CD4-positive, alpha-beta T cell treated with Interleukin-4 for 4 hours (primary cell): ENCODE measurements at regions not wholly inside any gene's neighbourhood (a gene's known extent, or its start where the extent isn't known, plus 50 kb on each side); places are given as distances from the start of the nearest gene placed in this dataset.
"Not testable (repeated sequence)": the region's sequence is repeated elsewhere in the genome, so short reads cannot be mapped to it uniquely, and the experiment has no call there.

Experiments
- DNase-seq: peaks from one replicate; pipeline ENCODE4 v3.0.0-alpha.2; 2020

DNA sequence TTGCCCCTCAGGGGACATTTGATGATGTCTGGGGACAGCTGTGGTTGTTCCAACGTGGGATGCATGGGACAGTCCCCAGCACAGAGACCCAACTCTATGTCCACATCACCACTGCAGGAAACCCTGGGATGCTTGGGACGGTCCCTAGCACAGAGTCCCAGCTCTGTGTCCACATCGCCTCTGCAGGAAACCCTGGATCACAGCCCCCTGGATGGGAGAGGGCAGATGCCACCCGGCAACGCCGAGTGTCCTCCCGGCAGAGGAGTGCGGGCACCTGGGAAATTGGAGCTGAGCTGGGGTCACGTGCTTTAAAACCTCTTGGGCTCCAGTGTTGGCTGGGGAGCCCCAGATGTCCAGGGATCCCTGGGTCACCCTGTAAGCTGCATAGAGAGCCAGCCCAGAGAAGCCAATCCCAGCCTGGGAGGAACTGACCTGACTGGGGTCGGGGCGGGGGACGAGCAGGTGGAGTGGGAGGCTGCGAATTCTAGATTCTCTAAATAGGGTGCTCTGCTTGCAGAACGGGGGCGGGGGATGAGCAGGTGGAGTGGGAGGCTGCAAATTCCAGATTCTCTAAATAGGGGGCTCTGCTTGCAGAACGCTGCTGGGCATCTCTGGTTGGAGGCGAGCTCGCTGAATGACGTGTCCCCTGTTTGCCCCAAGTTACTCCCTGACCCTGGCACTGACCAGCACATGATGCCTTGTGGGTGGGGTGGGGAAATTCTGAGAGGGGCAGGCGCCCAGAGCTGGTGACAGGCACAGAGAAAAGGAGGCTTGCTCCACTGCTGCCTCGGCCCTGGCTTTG is 1197.8 kb downstream of the BRD1 start:
- no peak for DNase-seq

DNA sequence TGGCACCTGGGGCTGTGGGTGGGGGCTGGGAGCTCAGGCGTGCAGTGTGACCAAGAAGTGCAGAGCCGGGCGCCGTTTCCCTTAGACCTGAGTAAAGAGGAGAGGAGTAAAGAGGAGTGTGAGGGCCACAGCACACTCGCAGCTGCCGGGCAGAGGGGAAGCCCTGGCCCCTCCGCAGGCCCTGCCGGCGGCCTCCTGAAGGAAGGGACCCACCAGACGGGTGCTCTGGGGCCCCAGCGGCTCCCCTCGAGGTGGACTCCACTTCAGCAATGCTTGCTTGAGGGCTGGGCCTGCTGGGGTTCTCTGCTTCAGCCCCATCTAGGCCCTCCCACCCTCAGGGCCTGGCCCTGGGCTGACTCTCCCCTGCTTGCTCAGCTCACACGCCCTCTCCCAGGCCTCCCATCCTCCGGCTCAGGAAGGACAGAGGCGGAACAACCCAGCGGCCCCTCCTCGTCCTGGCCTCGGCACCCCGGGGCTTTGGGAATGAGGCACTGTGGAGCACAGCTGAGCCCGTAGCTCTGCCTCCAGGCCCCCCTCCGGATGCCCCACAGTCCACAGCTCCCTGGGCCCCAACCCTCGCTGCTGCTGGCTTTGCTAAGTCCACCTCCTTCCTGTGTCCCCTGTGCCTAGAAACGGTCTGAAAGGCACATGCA is 1198.7 kb downstream of the BRD1 start:
- DNase-seq, result no peak

DNA sequence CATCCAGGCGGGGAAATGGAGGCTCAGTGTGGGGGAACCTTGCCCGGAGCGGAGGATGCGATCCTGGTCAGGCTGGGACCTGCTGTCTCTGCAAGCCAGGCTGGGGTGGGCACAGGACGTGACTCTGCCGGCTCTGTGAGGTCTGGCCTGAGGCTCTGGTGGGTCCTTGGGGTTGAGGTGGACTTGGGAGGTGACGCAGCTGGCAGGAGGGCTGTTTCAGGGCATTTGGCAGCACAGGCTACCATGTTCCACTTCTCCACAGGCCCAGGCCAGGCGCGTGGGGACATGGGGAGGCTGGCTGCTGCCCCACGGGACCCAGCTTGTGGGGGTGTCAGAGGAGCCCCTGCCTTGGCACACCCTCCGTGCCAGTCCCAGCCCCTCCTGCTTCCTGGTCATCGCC is 1199.7 kb downstream of the BRD1 start:
- DNase-seq, result no peak

DNA sequence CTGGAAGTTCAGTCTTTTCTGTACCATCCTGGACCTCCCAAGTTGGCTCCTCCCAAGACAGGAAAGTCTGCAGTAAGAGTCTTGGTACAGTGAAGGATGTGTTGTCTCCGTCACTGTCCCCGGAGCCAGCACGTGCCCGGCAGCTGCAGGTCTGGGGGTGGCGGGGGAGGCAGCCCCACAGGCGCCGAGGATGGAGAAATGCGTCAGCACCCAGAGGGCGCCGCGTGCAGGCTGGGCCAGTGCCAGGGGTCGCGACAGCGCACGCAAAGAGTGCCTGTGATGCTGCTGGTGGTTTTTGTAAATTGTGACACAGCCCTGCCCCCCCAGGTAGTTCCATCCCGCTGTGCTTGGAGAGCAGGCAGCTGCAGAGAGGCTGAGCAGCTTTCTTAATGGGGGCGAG is 1200.5 kb downstream of the BRD1 start:
- DNase-seq, result no peak

DNA sequence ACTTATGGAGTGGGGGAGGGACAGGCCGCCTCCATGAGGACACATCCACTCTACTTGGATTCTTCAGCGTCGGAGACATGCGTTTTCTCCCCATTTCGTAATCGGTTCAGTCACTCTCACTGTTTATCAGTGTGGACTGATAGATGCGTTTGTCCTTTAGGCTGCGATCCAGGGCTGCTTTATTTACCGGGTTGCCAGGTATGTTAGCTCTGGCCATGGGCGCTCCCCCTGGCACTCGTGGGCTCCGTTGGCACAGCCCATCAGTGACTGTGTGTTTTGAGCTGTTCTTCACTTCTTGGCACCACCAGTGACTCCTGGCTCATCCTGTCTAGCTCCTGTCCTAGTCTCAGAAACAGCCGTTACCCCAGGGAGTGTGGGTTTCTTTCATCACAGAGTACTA is 1203.3 kb downstream of the BRD1 start:
- DNase-seq, result no peak

DNA sequence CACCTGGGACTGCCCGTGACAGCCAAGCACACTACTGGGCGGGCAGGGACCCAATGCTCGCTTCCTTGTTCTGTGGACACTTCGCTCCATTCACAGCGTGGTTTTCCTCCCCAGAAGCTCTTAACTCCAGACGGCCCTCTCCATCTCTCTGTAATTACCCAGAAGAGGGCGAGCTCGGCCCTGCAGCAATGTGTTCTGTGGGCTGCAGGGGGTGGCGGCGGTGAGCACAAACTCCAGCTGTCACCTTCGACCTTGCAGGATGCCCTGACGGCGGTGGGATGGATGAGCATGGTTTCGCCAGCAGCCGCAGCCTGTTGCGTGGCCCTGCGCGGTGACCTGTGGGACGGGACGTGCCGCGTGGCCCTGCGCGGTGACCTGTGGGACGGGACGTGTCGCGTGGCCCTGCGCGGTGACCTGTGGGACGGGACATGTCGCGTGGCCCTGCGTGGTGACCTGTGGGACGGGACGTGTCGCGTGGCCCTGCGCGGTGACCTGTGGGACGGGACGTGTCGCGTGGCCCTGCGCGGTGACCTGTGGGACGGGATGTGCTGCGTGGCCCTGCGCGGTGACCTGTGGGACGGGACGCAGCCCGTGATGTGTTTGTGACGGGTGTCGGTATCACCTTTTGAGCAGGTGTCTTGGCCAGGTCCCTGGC is 1204.7 kb downstream of the BRD1 start:
- no peak for DNase-seq

DNA sequence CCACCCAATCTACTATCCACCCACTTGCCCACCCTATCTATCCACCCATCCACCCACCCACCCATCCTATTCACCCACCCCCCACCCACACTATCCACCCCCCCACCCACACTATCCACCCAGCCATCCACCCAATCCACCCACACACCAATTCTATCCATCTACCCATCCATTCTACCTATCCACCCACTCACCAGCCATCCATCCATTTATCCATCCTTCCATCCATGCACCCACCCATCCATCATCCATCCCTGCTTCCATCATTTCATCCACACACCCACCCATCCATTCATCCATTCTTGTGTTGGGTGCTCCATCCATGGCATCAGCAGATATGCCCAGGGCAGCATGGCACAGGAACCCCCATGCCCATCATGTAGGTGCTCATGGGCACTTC is 1206.6 kb downstream of the BRD1 start:
- no peak for DNase-seq

DNA sequence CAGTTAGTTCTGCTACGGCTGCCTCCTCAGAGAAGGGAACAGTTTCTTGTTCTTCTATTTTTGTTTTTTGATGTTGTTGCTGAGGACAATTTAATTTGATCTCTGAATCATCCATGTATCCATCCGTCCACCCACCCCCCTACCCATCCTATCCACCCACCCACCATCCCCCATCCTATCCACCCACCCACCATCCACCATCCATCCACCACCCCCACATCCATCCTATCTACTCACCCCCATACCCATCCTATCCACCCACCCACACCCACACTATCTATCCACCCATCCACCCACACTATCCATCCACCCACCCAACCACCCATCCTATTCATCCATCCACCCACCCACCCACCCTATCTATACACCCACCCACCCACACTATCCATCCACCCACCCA is 1207.2 kb downstream of the BRD1 start:
- not testable (repeated sequence) for DNase-seq

DNA sequence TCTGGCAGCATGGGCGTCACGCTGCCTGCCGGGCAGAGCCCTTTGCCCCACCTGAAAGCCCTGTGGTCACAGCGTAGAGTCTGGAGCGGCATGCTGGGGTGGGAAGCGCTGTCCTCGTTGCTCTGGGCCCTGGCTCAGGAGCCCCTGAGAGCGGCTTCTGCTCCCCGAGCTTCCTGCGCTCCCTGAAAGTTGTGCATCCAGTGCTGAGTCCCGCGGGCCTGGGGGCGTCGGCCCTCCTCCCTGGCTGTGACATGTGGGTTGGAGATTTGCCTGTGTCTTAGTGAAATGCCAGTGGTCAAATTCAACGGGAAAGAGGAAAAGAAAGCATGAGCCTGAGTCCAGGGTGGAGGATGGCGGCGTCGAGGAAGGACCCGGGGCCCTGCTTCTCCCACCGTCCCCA is 1208.0 kb downstream of the BRD1 start:
- DNase-seq, result no peak

DNA sequence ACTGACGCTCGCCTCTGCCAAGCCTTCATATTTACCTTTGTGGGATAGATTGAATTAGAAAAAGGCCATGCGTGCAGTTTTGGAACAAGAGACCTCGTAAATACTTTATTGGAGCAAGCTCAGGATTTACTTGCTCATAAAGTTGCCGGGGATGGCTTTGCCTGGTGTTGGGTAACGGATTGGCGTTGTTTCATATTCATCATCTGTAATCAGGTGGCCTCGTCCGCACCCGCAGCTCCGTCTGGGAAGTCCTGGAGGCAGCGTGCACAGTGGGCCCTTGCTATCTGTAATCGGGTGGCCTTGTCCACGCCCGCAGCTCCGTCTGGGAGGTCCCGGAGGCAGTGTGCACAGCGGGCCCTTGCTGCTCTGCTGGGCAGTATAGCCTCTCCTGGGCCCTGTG is 1209.3 kb downstream of the BRD1 start:
- no peak for DNase-seq

DNA sequence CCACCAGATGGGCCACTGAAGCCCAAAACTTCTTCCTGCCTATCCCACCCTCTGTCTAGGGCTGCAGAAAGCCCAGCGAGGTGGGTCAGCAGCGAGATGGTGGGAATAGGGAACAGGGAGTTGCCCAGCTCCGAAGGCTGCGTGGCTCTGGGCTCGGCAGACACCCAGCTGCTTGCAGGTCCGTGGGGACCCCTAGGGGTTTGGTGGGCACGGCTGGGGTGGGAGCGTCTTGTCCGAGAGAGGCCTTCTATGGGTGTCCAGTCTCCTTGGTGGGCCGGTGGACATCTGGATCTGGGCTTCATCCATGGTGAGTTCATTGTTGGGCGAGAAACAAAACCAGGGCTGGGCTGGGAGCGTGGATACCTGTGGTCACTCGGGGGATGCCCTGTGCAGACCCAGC is 1211.0 kb downstream of the BRD1 start:
- DNase-seq, result no peak

DNA sequence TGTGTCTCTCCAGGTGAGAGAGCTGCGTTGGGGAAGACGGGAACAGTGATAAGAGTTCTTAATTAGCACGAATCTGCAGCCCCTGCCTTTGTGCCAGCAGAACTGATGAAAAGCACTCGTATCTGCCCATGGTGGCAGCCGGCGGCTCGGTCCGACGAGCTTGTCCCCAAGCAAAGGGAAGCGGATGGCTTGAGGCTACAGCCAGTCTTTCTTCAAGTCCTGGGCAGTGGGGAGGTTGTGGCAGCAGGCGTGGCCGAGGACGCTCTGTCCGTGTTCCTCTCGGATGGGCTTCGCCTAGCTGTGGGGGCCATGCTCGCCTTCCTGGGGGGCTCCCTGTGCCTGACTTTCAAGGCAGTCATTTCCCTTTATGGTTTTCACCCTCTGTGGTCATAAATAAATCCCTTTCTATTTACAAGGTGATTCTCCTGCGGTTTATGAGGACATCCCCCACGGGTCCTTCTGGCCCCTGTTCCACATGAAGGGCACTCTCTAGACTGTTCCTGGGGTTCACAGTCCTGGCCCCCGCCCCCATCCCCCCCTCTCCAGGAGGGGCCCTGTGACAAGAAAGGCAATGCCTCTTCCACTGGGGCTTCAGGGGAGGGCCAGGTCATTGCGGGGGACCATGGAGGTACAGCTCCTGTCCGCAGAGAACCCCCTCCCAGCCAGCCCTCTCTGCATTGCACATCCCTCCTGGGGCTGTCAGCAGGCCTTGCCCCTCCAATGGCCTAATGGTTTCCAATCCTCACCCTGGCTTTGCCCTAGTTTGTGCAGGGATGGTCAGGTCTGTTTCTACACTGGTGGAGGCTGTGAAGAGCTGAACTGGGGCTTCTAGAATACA is 1212.3 kb downstream of the BRD1 start:
- DNase-seq, result no peak

DNA sequence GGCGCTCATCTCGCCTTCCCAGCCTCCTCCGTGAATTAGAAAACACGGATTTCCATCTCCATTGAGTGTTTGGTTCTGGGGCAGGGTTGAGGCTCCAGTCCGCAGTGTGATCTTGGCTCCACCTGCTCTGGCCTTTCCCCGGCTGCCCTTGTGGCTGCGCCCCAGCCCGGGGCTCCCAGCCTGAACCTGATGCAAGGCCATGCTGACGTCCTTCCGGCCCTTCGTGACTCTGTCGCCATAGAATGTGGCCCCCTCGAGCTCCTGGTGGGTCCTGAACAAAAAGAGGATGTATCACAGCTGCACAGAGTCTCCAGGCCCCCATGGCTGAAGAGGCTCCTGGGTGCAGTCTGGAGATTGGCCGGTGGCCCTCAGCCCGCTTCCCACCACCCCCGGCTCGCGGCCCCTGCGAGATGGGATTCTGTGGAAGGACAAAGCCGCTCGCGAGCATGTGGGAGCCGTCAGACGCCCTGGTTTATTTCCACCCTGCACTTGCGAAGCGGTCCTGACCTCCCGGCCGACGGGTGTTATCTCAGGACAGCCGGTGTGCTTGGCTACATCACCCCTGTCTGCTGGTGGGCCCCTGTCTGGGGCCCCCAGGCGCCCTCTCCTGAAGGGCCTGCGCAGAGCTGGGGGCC is 1214.0 kb downstream of the BRD1 start:
- DNase-seq, result no peak

DNA sequence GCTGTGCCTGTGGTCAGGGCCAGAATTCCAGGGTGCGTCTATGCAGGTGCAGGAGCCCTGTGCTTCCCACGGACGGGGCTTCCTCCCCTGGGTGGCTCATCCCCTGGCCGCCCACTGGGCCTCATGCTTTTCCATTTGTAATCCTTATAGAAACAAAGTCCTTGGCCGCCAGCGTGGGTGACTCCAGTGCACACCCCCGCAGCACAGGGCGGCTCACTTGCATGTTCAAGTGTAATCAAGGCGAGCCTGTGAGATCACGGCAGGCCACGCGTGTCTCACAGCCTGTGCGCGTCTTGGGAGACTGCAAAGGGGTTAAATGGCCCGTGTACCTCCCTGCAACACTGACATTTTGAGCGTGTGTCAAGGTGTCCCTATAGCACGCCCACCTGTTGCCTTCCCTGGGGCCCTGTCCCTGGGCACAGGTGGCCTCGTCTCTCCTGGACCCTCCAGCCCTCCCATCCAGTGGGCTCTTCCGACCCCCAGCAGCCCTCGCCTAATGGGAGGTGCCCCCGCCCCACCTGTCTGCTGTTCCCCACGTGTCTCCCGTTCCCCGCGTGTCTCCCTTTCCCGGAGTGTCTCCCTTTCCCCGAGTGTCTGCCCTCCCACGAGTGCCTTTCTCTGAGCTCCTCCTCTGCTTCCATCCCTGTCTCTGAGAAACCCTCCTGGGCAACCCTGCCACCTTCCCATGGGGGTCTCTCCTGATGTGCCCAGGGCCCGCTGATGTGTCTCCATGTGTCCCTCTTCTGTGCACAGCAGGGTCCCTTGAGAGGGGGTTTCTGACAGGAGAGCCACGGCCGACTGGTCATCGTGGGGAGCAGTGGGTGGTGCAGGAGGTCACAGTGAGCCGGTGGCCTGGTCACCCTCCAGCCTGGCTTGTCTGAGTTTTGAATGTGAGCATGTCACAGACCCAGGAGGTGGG is 1215.3 kb downstream of the BRD1 start:
- no peak for DNase-seq

DNA sequence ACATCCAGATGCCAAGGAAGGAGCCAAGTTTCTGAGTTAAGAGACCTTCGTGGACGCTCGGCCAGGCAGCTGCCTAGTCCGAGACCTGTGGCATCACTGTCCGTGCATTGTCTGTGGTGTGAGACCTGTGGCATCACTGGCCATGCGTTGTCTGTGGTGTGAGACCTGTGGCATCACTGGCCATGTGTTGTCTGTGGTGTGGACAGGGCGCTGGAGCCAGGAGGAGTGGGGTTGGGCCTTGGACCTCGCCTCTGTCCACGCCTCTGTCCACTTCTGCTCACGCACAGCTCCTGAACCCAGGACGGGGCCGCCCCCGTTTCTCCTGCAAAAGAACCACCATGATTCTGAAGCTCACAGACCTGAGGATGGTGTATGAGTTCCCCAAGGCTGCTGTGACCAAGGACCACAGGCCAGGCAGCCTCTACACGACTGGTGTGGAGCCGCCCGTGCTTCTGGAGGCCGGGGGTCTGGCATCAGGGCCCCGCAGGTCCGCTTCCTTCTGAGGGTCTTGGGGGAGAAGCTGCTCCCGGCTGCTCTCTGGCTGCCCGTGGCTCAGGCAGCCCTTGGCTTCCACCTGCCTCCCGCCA is 1218.3 kb downstream of the BRD1 start:
- no peak for DNase-seq

DNA sequence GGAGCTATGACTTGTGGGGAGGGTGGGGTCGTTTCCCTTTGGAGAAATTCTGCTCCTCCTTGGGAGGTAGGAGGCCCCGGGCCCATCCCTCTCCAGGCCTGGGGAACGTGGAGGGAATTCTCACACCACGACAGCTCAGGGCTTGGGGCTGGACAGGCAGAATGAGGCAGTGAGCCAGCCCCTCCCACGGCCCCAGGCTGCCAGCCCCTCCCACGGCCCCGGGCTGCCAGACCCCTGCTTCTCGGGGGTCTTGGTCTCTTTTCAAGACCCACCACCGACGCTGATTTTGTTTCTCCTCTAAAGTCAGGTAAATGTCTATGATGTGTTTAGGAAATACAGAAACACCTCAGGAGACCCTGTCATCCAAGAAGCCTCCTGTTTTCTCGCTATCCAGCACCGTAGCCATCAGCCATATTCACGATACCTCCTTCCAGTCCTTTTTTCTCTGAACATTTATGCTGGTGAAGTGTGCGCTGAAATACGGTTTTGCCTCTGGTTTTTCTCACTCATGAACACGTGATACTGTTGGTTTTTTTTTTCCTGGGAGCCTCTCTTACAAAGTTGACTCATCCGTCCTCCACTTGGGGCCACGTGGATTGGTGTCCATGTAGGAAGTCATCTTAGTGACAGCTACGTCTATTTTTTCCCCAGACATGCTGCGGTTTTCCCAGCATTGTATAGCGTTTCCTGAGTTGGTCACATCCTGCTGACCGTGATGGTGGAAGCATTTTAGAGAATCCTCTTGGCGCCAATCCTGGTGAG is 1219.6 kb downstream of the BRD1 start:
- DNase-seq, result no peak

DNA sequence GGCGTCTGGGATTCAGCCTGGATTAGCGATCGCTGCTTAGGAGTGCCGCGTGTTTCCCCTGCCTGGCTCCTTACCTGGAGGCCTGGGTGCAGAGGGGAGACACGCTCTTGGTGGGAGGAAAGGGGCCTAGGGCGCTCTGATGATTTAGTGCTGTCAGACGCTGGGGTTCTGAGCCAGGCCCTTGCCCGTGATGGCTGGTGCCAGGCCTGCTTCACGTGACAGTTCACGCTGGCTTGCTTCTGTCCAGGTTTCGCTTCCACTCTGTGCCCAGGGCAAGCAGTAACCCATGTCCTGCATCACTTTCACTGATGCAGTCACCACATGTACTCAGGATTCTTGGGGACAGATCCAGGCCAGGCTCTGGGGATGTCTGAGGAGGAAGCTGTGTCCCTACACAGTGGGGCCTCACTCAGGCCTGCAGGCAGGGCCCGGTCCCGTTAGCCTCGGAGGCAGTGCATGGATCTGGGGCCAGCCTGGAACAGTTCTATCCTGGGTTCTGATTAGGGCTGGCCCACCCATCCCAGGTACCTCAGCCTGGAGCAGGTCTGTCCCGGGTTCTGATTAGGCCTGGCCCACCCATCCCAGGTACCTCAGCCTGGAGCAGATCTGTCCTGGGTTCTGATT is 1220.9 kb downstream of the BRD1 start:
- DNase-seq, result no peak

DNA sequence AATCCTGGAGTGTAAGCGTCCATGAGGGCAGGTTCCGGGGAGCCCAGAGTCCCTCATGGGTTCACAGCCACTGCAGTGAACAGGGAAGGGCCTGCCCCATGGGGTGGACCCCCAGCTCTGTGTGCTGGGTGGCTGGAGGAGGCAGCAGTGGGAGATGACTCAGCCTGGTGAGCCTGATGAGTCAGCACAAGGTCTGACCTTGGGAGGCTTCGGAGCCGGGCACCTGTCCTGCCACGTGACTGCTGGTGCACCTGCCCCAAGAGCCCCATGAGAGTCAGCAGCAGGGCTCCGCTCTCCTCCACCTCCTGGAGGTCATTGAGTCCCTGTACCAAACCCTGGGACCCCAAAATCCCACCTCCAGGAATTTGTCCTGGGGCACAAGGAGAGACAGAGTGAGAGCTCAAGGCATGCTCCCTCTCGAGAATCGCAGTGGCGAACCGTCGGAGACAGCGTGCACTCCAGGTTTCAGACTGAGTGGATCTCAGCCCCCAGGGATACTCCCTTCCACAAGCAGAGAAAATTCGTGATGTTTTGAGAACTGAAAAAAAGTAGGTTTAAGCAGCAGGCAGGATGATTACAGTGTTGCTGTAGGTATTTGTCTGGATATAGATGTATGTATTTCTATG is 1221.7 kb downstream of the BRD1 start:
- no peak for DNase-seq

DNA sequence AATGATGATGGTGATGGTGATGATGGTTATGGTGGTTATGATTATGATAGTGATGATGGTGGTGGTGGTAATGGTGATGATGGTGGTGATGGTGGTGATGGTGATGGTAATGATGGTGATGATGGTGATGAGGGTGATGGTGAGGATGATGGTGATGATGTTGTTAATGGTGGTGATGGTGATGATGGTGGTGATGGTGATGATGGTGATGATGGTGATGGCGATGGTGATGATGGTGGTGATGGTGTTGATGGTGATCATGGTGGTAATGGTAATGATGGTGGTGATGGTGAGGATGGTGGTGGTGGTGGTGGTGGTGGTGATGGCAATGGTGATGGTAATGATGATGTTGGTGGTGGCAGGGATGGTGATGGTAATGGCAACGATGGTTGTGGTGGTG is 1222.5 kb downstream of the BRD1 start:
- DNase-seq, result no peak
